WTC11 (cell line): ENCODE measurements at regions not wholly inside any gene's neighbourhood (a gene's known extent, or its start where the extent isn't known, plus 50 kb on each side); places are given as distances from the start of the nearest gene placed in this dataset.

ENCODE experiments used
- ELF4 ChIP-seq: sonication (generic); formaldehyde crosslinking; IDR thresholded peaks from 2 replicates; pipeline ENCODE4 v1.8.1; 2022; ENCODE audit warnings: low read depth, mild to moderate bottlenecking, moderate library complexity, missing genetic modification reagents
- NR3C1 ChIP-seq: sonication (generic); formaldehyde crosslinking; conservative IDR thresholded peaks from 2 replicates; pipeline ENCODE4 v1.8.1; 2023; ENCODE audit warnings: low read depth, mild to moderate bottlenecking, missing genetic modification reagents
- TF ChIP-seq, protein P1 (sequence below): fragments of 200-600 bp; IDR thresholded peaks from 2 replicates; pipeline ENCODE4 v1.8.0; 2022; ENCODE audit warnings: antibody characterized with exemption
- TF ChIP-seq, protein P2 (sequence below): sonication (generic); formaldehyde crosslinking; IDR thresholded peaks from 2 replicates; pipeline ENCODE4 v1.8.1; 2022; ENCODE audit warnings: low read depth, mild to moderate bottlenecking, moderate library complexity, missing genetic modification reagents, borderline replicate concordance
- TF ChIP-seq, protein P3 (sequence below): sonication (generic); formaldehyde crosslinking; IDR thresholded peaks from 2 replicates; pipeline ENCODE4 v1.8.1; 2023; ENCODE audit warnings: mild to moderate bottlenecking, missing genetic modification reagents

DNA sequence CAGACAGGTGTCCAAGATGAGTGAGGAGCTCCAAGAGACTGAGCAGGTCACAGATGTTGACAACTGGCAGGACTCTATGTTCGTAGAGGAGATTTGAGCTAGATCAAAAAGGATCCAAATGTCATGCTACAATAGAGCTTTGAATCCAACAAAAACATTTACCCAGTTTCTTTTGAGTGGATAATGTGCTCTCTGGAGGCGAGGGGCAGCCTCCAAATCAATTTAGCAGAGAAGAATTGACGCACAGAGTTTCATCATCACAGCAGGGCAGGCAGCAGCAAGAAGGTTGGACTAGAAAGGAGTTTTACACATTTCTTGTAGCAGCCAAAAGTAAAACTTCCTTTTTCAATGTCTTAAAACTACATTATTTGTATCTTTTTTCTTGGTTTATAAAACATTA is 653.0 kb downstream of the RNF144A start:
- TF ChIP-seq ELF4 (CRISPR knock-in tag) (no peak), NR3C1 (CRISPR knock-in tag) (no peak)
- TF ChIP-seq, protein P1, sequence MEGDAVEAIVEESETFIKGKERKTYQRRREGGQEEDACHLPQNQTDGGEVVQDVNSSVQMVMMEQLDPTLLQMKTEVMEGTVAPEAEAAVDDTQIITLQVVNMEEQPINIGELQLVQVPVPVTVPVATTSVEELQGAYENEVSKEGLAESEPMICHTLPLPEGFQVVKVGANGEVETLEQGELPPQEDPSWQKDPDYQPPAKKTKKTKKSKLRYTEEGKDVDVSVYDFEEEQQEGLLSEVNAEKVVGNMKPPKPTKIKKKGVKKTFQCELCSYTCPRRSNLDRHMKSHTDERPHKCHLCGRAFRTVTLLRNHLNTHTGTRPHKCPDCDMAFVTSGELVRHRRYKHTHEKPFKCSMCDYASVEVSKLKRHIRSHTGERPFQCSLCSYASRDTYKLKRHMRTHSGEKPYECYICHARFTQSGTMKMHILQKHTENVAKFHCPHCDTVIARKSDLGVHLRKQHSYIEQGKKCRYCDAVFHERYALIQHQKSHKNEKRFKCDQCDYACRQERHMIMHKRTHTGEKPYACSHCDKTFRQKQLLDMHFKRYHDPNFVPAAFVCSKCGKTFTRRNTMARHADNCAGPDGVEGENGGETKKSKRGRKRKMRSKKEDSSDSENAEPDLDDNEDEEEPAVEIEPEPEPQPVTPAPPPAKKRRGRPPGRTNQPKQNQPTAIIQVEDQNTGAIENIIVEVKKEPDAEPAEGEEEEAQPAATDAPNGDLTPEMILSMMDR: no peak
- TF ChIP-seq, protein P2, sequence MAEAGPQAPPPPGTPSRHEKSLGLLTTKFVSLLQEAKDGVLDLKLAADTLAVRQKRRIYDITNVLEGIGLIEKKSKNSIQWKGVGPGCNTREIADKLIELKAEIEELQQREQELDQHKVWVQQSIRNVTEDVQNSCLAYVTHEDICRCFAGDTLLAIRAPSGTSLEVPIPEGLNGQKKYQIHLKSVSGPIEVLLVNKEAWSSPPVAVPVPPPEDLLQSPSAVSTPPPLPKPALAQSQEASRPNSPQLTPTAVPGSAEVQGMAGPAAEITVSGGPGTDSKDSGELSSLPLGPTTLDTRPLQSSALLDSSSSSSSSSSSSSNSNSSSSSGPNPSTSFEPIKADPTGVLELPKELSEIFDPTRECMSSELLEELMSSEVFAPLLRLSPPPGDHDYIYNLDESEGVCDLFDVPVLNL (CRISPR knock-in tag): no peak
- TF ChIP-seq, protein P3, sequence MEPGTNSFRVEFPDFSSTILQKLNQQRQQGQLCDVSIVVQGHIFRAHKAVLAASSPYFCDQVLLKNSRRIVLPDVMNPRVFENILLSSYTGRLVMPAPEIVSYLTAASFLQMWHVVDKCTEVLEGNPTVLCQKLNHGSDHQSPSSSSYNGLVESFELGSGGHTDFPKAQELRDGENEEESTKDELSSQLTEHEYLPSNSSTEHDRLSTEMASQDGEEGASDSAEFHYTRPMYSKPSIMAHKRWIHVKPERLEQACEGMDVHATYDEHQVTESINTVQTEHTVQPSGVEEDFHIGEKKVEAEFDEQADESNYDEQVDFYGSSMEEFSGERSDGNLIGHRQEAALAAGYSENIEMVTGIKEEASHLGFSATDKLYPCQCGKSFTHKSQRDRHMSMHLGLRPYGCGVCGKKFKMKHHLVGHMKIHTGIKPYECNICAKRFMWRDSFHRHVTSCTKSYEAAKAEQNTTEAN: no peak
